H1 (cell line): ENCODE measurements at regions not wholly inside any gene's neighbourhood (a gene's known extent, or its start where the extent isn't known, plus 50 kb on each side); places are given as distances from the start of the nearest gene placed in this dataset.

Source experiments
- CTCF ChIA-PET: fragments of 300-600 bp; sonication (Branson Sonifier 250); formaldehyde crosslinking; loops from one replicate; lab custom pipeline; 2021; ENCODE audit not compliant: partially characterized antibody; lab: Charles Lee
- POLR2A ChIA-PET: fragments of 300-600 bp; sonication (Branson Sonifier 250); formaldehyde crosslinking; loops from one replicate; lab custom pipeline; 2021; ENCODE audit warnings: inconsistent platforms; ENCODE audit not compliant: partially characterized antibody; lab: Charles Lee
- DNase-seq, 2 experiments: peaks; one replicate each; pipeline versions ENCODE4 v3.0.0 to v3.0.0-alpha.2; 2010 to 2022; ENCODE audit warnings: low spot score in 2 of 2, low read depth in 1 of 2, mixed read lengths in 1 of 2
- FAIRE-seq: peaks from 2 replicates; lab custom pipeline; 2011; peaks lifted over from hg19 to GRCh38; lab: Jason Lieb, UNC
- H2AFZ ChIP-seq: 2 replicates; pipeline ENCODE4 v1.8.1; 2012; ENCODE audit warnings: low read length, inconsistent platforms
- H2AK5ac ChIP-seq: 2 replicates; pipeline ENCODE4 v1.6.1; 2013; ENCODE audit warnings: low read depth, low read length
- H2BK120ac ChIP-seq: replicated peaks from 2 replicates; pipeline ENCODE3; 2013; ENCODE audit warnings: low read depth, low read length, inconsistent platforms
- H2BK12ac ChIP-seq: 2 replicates; pipeline ENCODE4 v1.6.1; 2013; ENCODE audit warnings: low read depth, low read length
- H2BK15ac ChIP-seq: 2 replicates; pipeline ENCODE4 v1.6.1; 2013; ENCODE audit warnings: low read length
- H2BK20ac ChIP-seq: 2 replicates; pipeline ENCODE4 v1.6.1; 2013; ENCODE audit warnings: low read length
- H2BK5ac ChIP-seq: 2 replicates; pipeline ENCODE4 v1.6.1; 2013; ENCODE audit warnings: low read depth, low read length
- H3K14ac ChIP-seq: 2 replicates; pipeline ENCODE4 v1.6.1; 2013; ENCODE audit warnings: inconsistent platforms; ENCODE audit not compliant: insufficient read length
- H3K18ac ChIP-seq: 2 replicates; pipeline ENCODE4 v1.6.1; 2013; ENCODE audit warnings: low read length; ENCODE audit errors: extremely low read depth
- H3K23ac ChIP-seq: 2 replicates; pipeline ENCODE4 v1.6.1; 2013; ENCODE audit warnings: inconsistent platforms; ENCODE audit not compliant: insufficient read length
- H3K23me2 ChIP-seq: 2 replicates; pipeline ENCODE4 v1.6.1; 2013; ENCODE audit warnings: low read depth, low read length
- H3K27ac ChIP-seq: 2 replicates; pipeline ENCODE4 v1.6.1; 2011; ENCODE audit warnings: low read depth, low read length, inconsistent platforms
- H3K27me3 ChIP-seq, 4 experiments: replicated peaks in 1 of 4; 1 replicate in 1 of 4; 2 replicates in 3 of 4; pipeline versions ENCODE4 v1.6.1 to v1.8.1; 2011 to 2013; ENCODE audit warnings: low read length in 3 of 4, mild to moderate bottlenecking in 3 of 4, inconsistent platforms in 2 of 4, mixed read lengths in 2 of 4, moderate library complexity in 1 of 4; ENCODE audit not compliant: control insufficient read depth in 3 of 4, insufficient read depth in 3 of 4; ENCODE audit errors: extremely low read depth in 1 of 4
- H3K36me3 ChIP-seq, 4 experiments: 2 replicates each; pipeline versions ENCODE4 v1.6.1 to v1.8.1; 2011 to 2013; ENCODE audit warnings: mild to moderate bottlenecking in 4 of 4, low read length in 3 of 4, moderate library complexity in 2 of 4, control low read depth in 1 of 4, inconsistent platforms in 1 of 4; ENCODE audit not compliant: insufficient read depth in 4 of 4, control insufficient read depth in 2 of 4
- H3K4ac ChIP-seq: replicated peaks from 2 replicates; pipeline ENCODE3; 2013; ENCODE audit warnings: low read length, low read depth, mixed read lengths, inconsistent platforms; ENCODE audit not compliant: insufficient read length
- H3K4me1 ChIP-seq, 4 experiments: replicated peaks in 1 of 4; 1 replicate in 1 of 4; 2 replicates in 3 of 4; pipeline versions ENCODE4 v1.6.1 to v1.8.1; 2011 to 2013; ENCODE audit warnings: low read length in 3 of 4, inconsistent platforms in 2 of 4, mixed read lengths in 1 of 4; ENCODE audit not compliant: insufficient read depth in 4 of 4, control insufficient read depth in 3 of 4
- H3K4me2 ChIP-seq, 2 experiments: 2 replicates each; pipeline versions ENCODE4 v1.6.1 to v1.8.1; 2011 to 2013; ENCODE audit warnings: low read depth in 2 of 2, low read length in 2 of 2, control low read depth in 1 of 2, inconsistent platforms in 1 of 2, mild to moderate bottlenecking in 1 of 2; ENCODE audit not compliant: insufficient read depth in 1 of 2
- H3K4me3 ChIP-seq, 4 experiments: fragments of 200-600, 300-600 bp in 1 of 4; sonication (generic), shearing (Covaris generic), sonication (Bioruptor Twin) in 1 of 4; 2 replicates each; pipeline versions ENCODE4 v1.5.1 to v1.8.1; 2011 to 2016; ENCODE audit warnings: low read length in 4 of 4, low read depth in 3 of 4, control low read depth in 2 of 4, inconsistent platforms in 2 of 4, mild to moderate bottlenecking in 2 of 4, mixed read lengths in 1 of 4, moderate library complexity in 1 of 4; ENCODE audit not compliant: insufficient read depth in 2 of 4; ENCODE audit errors: extremely low read depth in 1 of 4
- H3K56ac ChIP-seq: replicated peaks from 2 replicates; pipeline ENCODE3; 2013; ENCODE audit warnings: low read depth, mild to moderate bottlenecking, mixed read lengths, low read length, inconsistent platforms; ENCODE audit not compliant: insufficient read length
- H3K79me1 ChIP-seq: 2 replicates; pipeline ENCODE4 v1.6.1; 2013; ENCODE audit warnings: low read depth, low read length, control low read depth
- H3K79me2 ChIP-seq, 2 experiments: 2 replicates each; pipeline versions ENCODE4 v1.6.1 to v1.8.1; 2012 to 2013; ENCODE audit warnings: low read length in 2 of 2, mild to moderate bottlenecking in 2 of 2, inconsistent platforms in 1 of 2; ENCODE audit not compliant: insufficient read depth in 2 of 2, control insufficient read depth in 1 of 2
- H3K9ac ChIP-seq, 4 experiments: replicated peaks in 1 of 4; 1 replicate in 1 of 4; 2 replicates in 3 of 4; pipeline versions ENCODE4 v1.6.1 to v1.8.1; 2011 to 2013; ENCODE audit warnings: low read depth in 3 of 4, low read length in 3 of 4, control low read depth in 2 of 4, mild to moderate bottlenecking in 2 of 4, moderate library complexity in 2 of 4, inconsistent platforms in 1 of 4; ENCODE audit errors: extremely low read depth in 1 of 4
- H3K9me3 ChIP-seq, 2 experiments: 2 replicates each; pipeline versions ENCODE4 v1.6.1 to v1.8.1; 2012 to 2013; ENCODE audit warnings: mild to moderate bottlenecking in 2 of 2, moderate library complexity in 2 of 2, control low read depth in 1 of 2, inconsistent platforms in 1 of 2, low read depth in 1 of 2, low read length in 1 of 2, mixed read lengths in 1 of 2; ENCODE audit not compliant: insufficient read depth in 2 of 2
- H4K20me1 ChIP-seq, 2 experiments: replicated peaks in 1 of 2; 2 replicates each; pipeline versions ENCODE3 to v1.8.1; 2011 to 2013; ENCODE audit warnings: inconsistent platforms in 2 of 2, low read length in 2 of 2, mild to moderate bottlenecking in 1 of 2; ENCODE audit not compliant: insufficient read depth in 2 of 2, control insufficient read depth in 1 of 2
- H4K5ac ChIP-seq: 2 replicates; pipeline ENCODE4 v1.6.1; 2013; ENCODE audit warnings: low read length, low read depth, mixed read lengths, inconsistent platforms; ENCODE audit not compliant: insufficient read length
- H4K8ac ChIP-seq: 2 replicates; pipeline ENCODE4 v1.8.0; 2013; ENCODE audit warnings: mild to moderate bottlenecking, moderate library complexity, low read length, inconsistent platforms; ENCODE audit not compliant: insufficient read depth; ENCODE audit errors: extremely low read depth
- H4K91ac ChIP-seq: replicated peaks from 2 replicates; pipeline ENCODE3; 2013; ENCODE audit warnings: low read length, mixed read lengths, inconsistent platforms; ENCODE audit not compliant: insufficient read length
- ASH2L ChIP-seq: fragments of 200-600, 300-600 bp; sonication (generic); IDR thresholded peaks from one replicate; pipeline ENCODE4 v1.7.1; 2017; ENCODE audit warnings: low read length
- WGBS, 2 experiments: shearing (Covaris generic) in 1 of 2; methylation state at CpG; one replicate each; pipeline versions ENCODE4 v1.1.6 to v1.1.7; 2013 to 2015; ENCODE audit warnings: low lambda C conversion rate in 2 of 2, mixed read lengths in 2 of 2, inconsistent platforms in 1 of 2, low coverage in 1 of 2, missing lambda C conversion rate in 1 of 2; ENCODE audit not compliant: insufficient replicate concordance in 2 of 2, insufficient coverage in 1 of 2, insufficient read length in 1 of 2; ENCODE audit errors: extremely low coverage in 1 of 2, missing lambda C conversion rate in 1 of 2; 5-methylcytosine and 5-hydroxymethylcytosine counted together

DNA sequence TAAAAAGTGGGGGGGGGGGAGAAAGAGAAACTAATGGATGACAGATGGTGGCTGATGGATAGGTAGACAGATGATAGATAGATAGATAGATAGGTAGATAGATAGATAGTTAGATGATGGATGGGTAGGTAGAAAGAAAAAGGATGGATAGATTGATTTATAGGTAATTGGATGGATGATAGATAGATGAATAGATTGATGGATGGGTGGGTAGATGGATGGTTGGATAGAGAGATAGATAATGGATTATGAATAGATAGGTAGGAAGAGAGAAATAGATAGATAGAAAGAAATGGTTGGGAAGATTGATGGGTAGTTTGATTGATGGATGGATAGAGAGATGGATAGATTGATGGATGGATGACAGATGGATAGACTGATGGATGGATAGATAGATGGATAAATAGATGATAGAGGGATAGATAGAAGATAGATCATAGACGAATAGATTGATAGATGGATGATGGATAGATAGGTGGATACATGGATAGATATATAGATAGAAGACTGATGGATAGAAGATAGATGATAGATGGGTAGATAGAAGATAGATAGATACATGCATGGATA, 337.1 kb downstream of the C16orf95 start:
- H3K23ac ChIP-seq, result no peak overlapping the region
- H4K8ac ChIP-seq, result no peak overlapping the region
- H3K14ac ChIP-seq, result no peak overlapping the region
- H2AK5ac ChIP-seq, result no peak overlapping the region
- no peak for FAIRE-seq
- no peak overlapping the region for H2BK120ac ChIP-seq
- H4K20me1 ChIP-seq, result no peaks in the 10 kb centered on the region
- H3K9ac ChIP-seq, result no peak overlapping the region
- H3K56ac ChIP-seq, result no peak overlapping the region
- no peaks in the 10 kb centered on the region; a peak in 1 of 7 replicates for H3K27me3 ChIP-seq
- no peak overlapping the region for H4K5ac ChIP-seq
- peaks cover 3% of the 10 kb centered on the region; the same call in 1 of the 2 replicates for H3K23me2 ChIP-seq
- no peak overlapping the region for H3K4ac ChIP-seq
- H3K79me2 ChIP-seq, result no peaks in the 10 kb centered on the region
- no peak overlapping the region for H3K4me3 ChIP-seq
- no peak for DNase-seq
- no peak for TF ChIP-seq ASH2L
- H2BK12ac ChIP-seq, result no peak overlapping the region
- H3K79me1 ChIP-seq, result no peaks in the 10 kb centered on the region
- 87% methylated on average over 1 of the region's 1 CpG; no CpG with 5 or more reads in 1 of the 2 experiments for WGBS, 2 experiments
- H2BK15ac ChIP-seq, result no peak overlapping the region
- no peak overlapping the region for H3K27ac ChIP-seq
- no peaks in the 10 kb centered on the region for H3K36me3 ChIP-seq
- no peak overlapping the region for H3K18ac ChIP-seq
- ChIA-PET POLR2A (interaction anchor here (0.7 kb wide), 1 partner anchor 27 kb away, joined by 5 read pairs; no protein-coding TSS in a partner anchor), CTCF (no interaction called here)
- peaks cover 0 to 1% of the 10 kb centered on the region in 2 experiments; a peak in 1 of 4 replicates for H3K9me3 ChIP-seq
- no peak overlapping the region for H2BK5ac ChIP-seq
- H3K4me1 ChIP-seq, result peaks cover 2 to 3% (median 2%) of the 10 kb centered on the region in 4 experiments; a peak in 5 of 7 replicates
- H2BK20ac ChIP-seq, result no peak overlapping the region
- H4K91ac ChIP-seq, result no peak overlapping the region
- H2AFZ ChIP-seq, result no peak overlapping the region
- no peak overlapping the region for H3K4me2 ChIP-seq
